Sigmoid colon (tissue), 4 donors: ENCODE measurements at regions not wholly inside any gene's neighbourhood (a gene's known extent, or its start where the extent isn't known, plus 50 kb on each side); places are given as distances from the start of the nearest gene placed in this dataset.

Experiments
- CTCF ChIP-seq, 4 experiments: fragments of 450-650 bp in 3 of 4; fragments of 200-600 bp in 1 of 4; IDR thresholded peaks; one replicate each; pipeline ENCODE4 v1.5.1; 2016 to 2019; ENCODE audit warnings: antibody characterized with exemption in 4 of 4, mild to moderate bottlenecking in 3 of 4, moderate library complexity in 2 of 4
- EP300 ChIP-seq, 4 donors: sonication (generic); formaldehyde crosslinking; IDR thresholded peaks; one replicate each; pipeline ENCODE4 v1.6.1; 2017; ENCODE audit warnings: antibody characterized with exemption in 4 of 4
- POLR2A ChIP-seq, 2 donors: fragments of 450-650 bp; IDR thresholded peaks; one replicate each; pipeline ENCODE4 v1.6.1; 2016; ENCODE audit warnings: antibody characterized with exemption in 2 of 2, mild to moderate bottlenecking in 2 of 2, moderate library complexity in 2 of 2
- POLR2AphosphoS5 ChIP-seq, 4 donors: sonication (generic); formaldehyde crosslinking; IDR thresholded peaks; one replicate each; pipeline ENCODE4 v1.6.1; 2017; ENCODE audit warnings: antibody characterized with exemption in 4 of 4

- TF ChIP-seq POLR2AphosphoS5 (IDR thresholded peaks at IDR 0.05), result no peak
- no peak for TF ChIP-seq POLR2A (IDR thresholded peaks at IDR 0.05)
- no peak for TF ChIP-seq CTCF (IDR thresholded peaks at IDR 0.05)
- TF ChIP-seq EP300 (IDR thresholded peaks at IDR 0.05), result no peak
Observed at GRCh38 chr4:187767687-187768086, 227.9 kb upstream of the ZFP42 start.
